H1 (cell line): ENCODE measurements at regions not wholly inside any gene's neighbourhood (a gene's known extent, or its start where the extent isn't known, plus 50 kb on each side); places are given as distances from the start of the nearest gene placed in this dataset.

Source experiments
- CTCF ChIA-PET: fragments of 300-600 bp; sonication (Branson Sonifier 250); formaldehyde crosslinking; loops from one replicate; lab custom pipeline; 2021; ENCODE audit not compliant: partially characterized antibody; lab: Charles Lee
- POLR2A ChIA-PET: fragments of 300-600 bp; sonication (Branson Sonifier 250); formaldehyde crosslinking; loops from one replicate; lab custom pipeline; 2021; ENCODE audit warnings: inconsistent platforms; ENCODE audit not compliant: partially characterized antibody; lab: Charles Lee
- DNase-seq, 2 experiments: peaks; one replicate each; pipeline versions ENCODE4 v3.0.0 to v3.0.0-alpha.2; 2010 to 2022; ENCODE audit warnings: low spot score in 2 of 2, low read depth in 1 of 2, mixed read lengths in 1 of 2
- FAIRE-seq: peaks from 2 replicates; lab custom pipeline; 2011; peaks lifted over from hg19 to GRCh38; lab: Jason Lieb, UNC
- H2AFZ ChIP-seq: 2 replicates; pipeline ENCODE4 v1.8.1; 2012; ENCODE audit warnings: low read length, inconsistent platforms
- H2AK5ac ChIP-seq: 2 replicates; pipeline ENCODE4 v1.6.1; 2013; ENCODE audit warnings: low read depth, low read length
- H2BK120ac ChIP-seq: replicated peaks from 2 replicates; pipeline ENCODE3; 2013; ENCODE audit warnings: low read depth, low read length, inconsistent platforms
- H2BK12ac ChIP-seq: 2 replicates; pipeline ENCODE4 v1.6.1; 2013; ENCODE audit warnings: low read depth, low read length
- H2BK15ac ChIP-seq: 2 replicates; pipeline ENCODE4 v1.6.1; 2013; ENCODE audit warnings: low read length
- H2BK20ac ChIP-seq: 2 replicates; pipeline ENCODE4 v1.6.1; 2013; ENCODE audit warnings: low read length
- H2BK5ac ChIP-seq: 2 replicates; pipeline ENCODE4 v1.6.1; 2013; ENCODE audit warnings: low read depth, low read length
- H3K14ac ChIP-seq: 2 replicates; pipeline ENCODE4 v1.6.1; 2013; ENCODE audit warnings: inconsistent platforms; ENCODE audit not compliant: insufficient read length
- H3K18ac ChIP-seq: 2 replicates; pipeline ENCODE4 v1.6.1; 2013; ENCODE audit warnings: low read length; ENCODE audit errors: extremely low read depth
- H3K23ac ChIP-seq: 2 replicates; pipeline ENCODE4 v1.6.1; 2013; ENCODE audit warnings: inconsistent platforms; ENCODE audit not compliant: insufficient read length
- H3K23me2 ChIP-seq: 2 replicates; pipeline ENCODE4 v1.6.1; 2013; ENCODE audit warnings: low read depth, low read length
- H3K27ac ChIP-seq: 2 replicates; pipeline ENCODE4 v1.6.1; 2011; ENCODE audit warnings: low read depth, low read length, inconsistent platforms
- H3K27me3 ChIP-seq, 4 experiments: replicated peaks in 1 of 4; 1 replicate in 1 of 4; 2 replicates in 3 of 4; pipeline versions ENCODE4 v1.6.1 to v1.8.1; 2011 to 2013; ENCODE audit warnings: low read length in 3 of 4, mild to moderate bottlenecking in 3 of 4, inconsistent platforms in 2 of 4, mixed read lengths in 2 of 4, moderate library complexity in 1 of 4; ENCODE audit not compliant: control insufficient read depth in 3 of 4, insufficient read depth in 3 of 4; ENCODE audit errors: extremely low read depth in 1 of 4
- H3K36me3 ChIP-seq, 4 experiments: 2 replicates each; pipeline versions ENCODE4 v1.6.1 to v1.8.1; 2011 to 2013; ENCODE audit warnings: mild to moderate bottlenecking in 4 of 4, low read length in 3 of 4, moderate library complexity in 2 of 4, control low read depth in 1 of 4, inconsistent platforms in 1 of 4; ENCODE audit not compliant: insufficient read depth in 4 of 4, control insufficient read depth in 2 of 4
- H3K4ac ChIP-seq: replicated peaks from 2 replicates; pipeline ENCODE3; 2013; ENCODE audit warnings: low read length, low read depth, mixed read lengths, inconsistent platforms; ENCODE audit not compliant: insufficient read length
- H3K4me1 ChIP-seq, 4 experiments: replicated peaks in 1 of 4; 1 replicate in 1 of 4; 2 replicates in 3 of 4; pipeline versions ENCODE4 v1.6.1 to v1.8.1; 2011 to 2013; ENCODE audit warnings: low read length in 3 of 4, inconsistent platforms in 2 of 4, mixed read lengths in 1 of 4; ENCODE audit not compliant: insufficient read depth in 4 of 4, control insufficient read depth in 3 of 4
- H3K4me2 ChIP-seq, 2 experiments: 2 replicates each; pipeline versions ENCODE4 v1.6.1 to v1.8.1; 2011 to 2013; ENCODE audit warnings: low read depth in 2 of 2, low read length in 2 of 2, control low read depth in 1 of 2, inconsistent platforms in 1 of 2, mild to moderate bottlenecking in 1 of 2; ENCODE audit not compliant: insufficient read depth in 1 of 2
- H3K4me3 ChIP-seq, 4 experiments: fragments of 200-600, 300-600 bp in 1 of 4; sonication (generic), shearing (Covaris generic), sonication (Bioruptor Twin) in 1 of 4; 2 replicates each; pipeline versions ENCODE4 v1.5.1 to v1.8.1; 2011 to 2016; ENCODE audit warnings: low read length in 4 of 4, low read depth in 3 of 4, control low read depth in 2 of 4, inconsistent platforms in 2 of 4, mild to moderate bottlenecking in 2 of 4, mixed read lengths in 1 of 4, moderate library complexity in 1 of 4; ENCODE audit not compliant: insufficient read depth in 2 of 4; ENCODE audit errors: extremely low read depth in 1 of 4
- H3K56ac ChIP-seq: replicated peaks from 2 replicates; pipeline ENCODE3; 2013; ENCODE audit warnings: low read depth, mild to moderate bottlenecking, mixed read lengths, low read length, inconsistent platforms; ENCODE audit not compliant: insufficient read length
- H3K79me1 ChIP-seq: 2 replicates; pipeline ENCODE4 v1.6.1; 2013; ENCODE audit warnings: low read depth, low read length, control low read depth
- H3K79me2 ChIP-seq, 2 experiments: 2 replicates each; pipeline versions ENCODE4 v1.6.1 to v1.8.1; 2012 to 2013; ENCODE audit warnings: low read length in 2 of 2, mild to moderate bottlenecking in 2 of 2, inconsistent platforms in 1 of 2; ENCODE audit not compliant: insufficient read depth in 2 of 2, control insufficient read depth in 1 of 2
- H3K9ac ChIP-seq, 4 experiments: replicated peaks in 1 of 4; 1 replicate in 1 of 4; 2 replicates in 3 of 4; pipeline versions ENCODE4 v1.6.1 to v1.8.1; 2011 to 2013; ENCODE audit warnings: low read depth in 3 of 4, low read length in 3 of 4, control low read depth in 2 of 4, mild to moderate bottlenecking in 2 of 4, moderate library complexity in 2 of 4, inconsistent platforms in 1 of 4; ENCODE audit errors: extremely low read depth in 1 of 4
- H3K9me3 ChIP-seq, 2 experiments: 2 replicates each; pipeline versions ENCODE4 v1.6.1 to v1.8.1; 2012 to 2013; ENCODE audit warnings: mild to moderate bottlenecking in 2 of 2, moderate library complexity in 2 of 2, control low read depth in 1 of 2, inconsistent platforms in 1 of 2, low read depth in 1 of 2, low read length in 1 of 2, mixed read lengths in 1 of 2; ENCODE audit not compliant: insufficient read depth in 2 of 2
- H4K20me1 ChIP-seq, 2 experiments: replicated peaks in 1 of 2; 2 replicates each; pipeline versions ENCODE3 to v1.8.1; 2011 to 2013; ENCODE audit warnings: inconsistent platforms in 2 of 2, low read length in 2 of 2, mild to moderate bottlenecking in 1 of 2; ENCODE audit not compliant: insufficient read depth in 2 of 2, control insufficient read depth in 1 of 2
- H4K5ac ChIP-seq: 2 replicates; pipeline ENCODE4 v1.6.1; 2013; ENCODE audit warnings: low read length, low read depth, mixed read lengths, inconsistent platforms; ENCODE audit not compliant: insufficient read length
- H4K8ac ChIP-seq: 2 replicates; pipeline ENCODE4 v1.8.0; 2013; ENCODE audit warnings: mild to moderate bottlenecking, moderate library complexity, low read length, inconsistent platforms; ENCODE audit not compliant: insufficient read depth; ENCODE audit errors: extremely low read depth
- H4K91ac ChIP-seq: replicated peaks from 2 replicates; pipeline ENCODE3; 2013; ENCODE audit warnings: low read length, mixed read lengths, inconsistent platforms; ENCODE audit not compliant: insufficient read length
- CHD2 ChIP-seq: IDR thresholded peaks from 2 replicates; pipeline ENCODE4 v1.6.1; 2012; ENCODE audit warnings: low read length, improper control_type of control experiment
- EP300 ChIP-seq, 2 experiments: IDR thresholded peaks; 1 replicate in 1 of 2; 2 replicates in 1 of 2; pipeline ENCODE4 v1.6.1; 2011 to 2012; ENCODE audit warnings: low read depth in 2 of 2, low read length in 2 of 2, mild to moderate bottlenecking in 2 of 2, borderline replicate concordance in 1 of 2, inconsistent platforms in 1 of 2, moderate library complexity in 1 of 2
- POLR2AphosphoS5 ChIP-seq: IDR thresholded peaks from 2 replicates; pipeline ENCODE4 v1.6.1; 2011; ENCODE audit warnings: low read depth, low read length
- RAD21 ChIP-seq, 2 experiments: IDR thresholded peaks in 1 of 2; conservative IDR thresholded peaks in 1 of 2; 2 replicates each; pipeline ENCODE4 v1.6.1; 2011; ENCODE audit warnings: low read depth in 2 of 2, low read length in 2 of 2, improper control_type of control experiment in 1 of 2, inconsistent platforms in 1 of 2, mild to moderate bottlenecking in 1 of 2, moderate library complexity in 1 of 2
- RNF2 ChIP-seq: fragments of 200-900, 300-1000 bp; sonication (generic); IDR thresholded peaks from 2 replicates; pipeline ENCODE4 v1.7.1; 2016; ENCODE audit warnings: borderline replicate concordance, low read depth, mild to moderate bottlenecking, antibody characterized with exemption, low read length; ENCODE audit not compliant: poor library complexity, severe bottlenecking; ENCODE audit errors: missing control alignments
- SAP30 ChIP-seq: fragments of 300-600 bp; sonication (generic); IDR thresholded peaks from 2 replicates; pipeline ENCODE4 v1.7.1; 2012; ENCODE audit warnings: low read length, moderate library complexity, mild to moderate bottlenecking, inconsistent platforms; ENCODE audit not compliant: insufficient read depth, insufficient replicate concordance
- WGBS, 2 experiments: shearing (Covaris generic) in 1 of 2; methylation state at CpG; one replicate each; pipeline versions ENCODE4 v1.1.6 to v1.1.7; 2013 to 2015; ENCODE audit warnings: low lambda C conversion rate in 2 of 2, mixed read lengths in 2 of 2, inconsistent platforms in 1 of 2, low coverage in 1 of 2, missing lambda C conversion rate in 1 of 2; ENCODE audit not compliant: insufficient replicate concordance in 2 of 2, insufficient coverage in 1 of 2, insufficient read length in 1 of 2; ENCODE audit errors: extremely low coverage in 1 of 2, missing lambda C conversion rate in 1 of 2; 5-methylcytosine and 5-hydroxymethylcytosine counted together

DNA sequence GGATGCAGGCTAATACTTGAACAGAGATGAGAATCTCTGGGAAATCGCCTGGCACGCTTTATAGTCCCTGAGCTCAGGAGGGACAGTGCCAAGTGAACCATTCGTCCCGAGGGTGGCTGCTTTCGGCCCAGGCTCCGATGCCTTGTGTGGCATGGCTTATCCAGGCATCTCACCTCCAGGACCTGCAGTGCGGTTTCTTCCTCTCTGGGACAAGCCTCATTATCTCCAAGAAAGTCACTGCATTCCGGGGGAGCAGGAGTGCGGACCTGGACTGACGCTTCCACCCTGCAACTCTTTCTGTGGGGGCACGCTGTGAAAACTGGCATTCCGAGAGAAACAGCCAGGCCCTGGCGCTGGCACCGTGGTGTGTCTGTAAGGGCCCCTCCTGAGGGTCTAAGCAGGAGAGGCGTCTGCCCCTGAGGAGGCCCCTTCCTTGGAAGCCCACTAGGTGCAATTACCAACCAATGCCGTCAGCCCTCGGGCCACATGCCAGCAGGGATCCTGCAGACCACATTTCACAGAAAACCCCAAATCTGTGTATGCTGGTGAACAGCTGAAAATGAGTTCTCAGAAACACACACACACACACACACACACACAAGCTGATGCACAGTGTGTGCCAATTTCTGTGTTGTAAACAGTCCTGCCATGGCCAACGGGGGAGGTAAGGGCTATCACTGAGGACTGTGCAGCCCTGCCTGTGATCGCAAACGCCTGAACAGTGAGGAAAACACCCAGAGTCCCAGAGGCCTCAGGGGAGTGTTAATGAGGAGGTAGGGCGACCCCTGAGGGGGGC, 351.9 kb upstream of the SALL3 start:
- no peak overlapping the region for H2AFZ ChIP-seq
- H3K9me3 ChIP-seq = peaks cover 9 to 12% of the 10 kb centered on the region in 2 experiments; a peak in 2 of 4 replicates
- H3K4me1 ChIP-seq = peaks cover 0 to 6% (median 0%) of the 10 kb centered on the region in 4 experiments; a peak in 2 of 7 replicates
- H2BK5ac ChIP-seq = no peak overlapping the region
- H3K4ac ChIP-seq = no peak overlapping the region
- no peak overlapping the region for H3K56ac ChIP-seq
- no peak overlapping the region for H2BK12ac ChIP-seq
- FAIRE-seq = no peak
- H4K91ac ChIP-seq = no peak overlapping the region
- no peak overlapping the region for H3K18ac ChIP-seq
- ChIA-PET CTCF (no interaction called here), POLR2A (interaction anchor here (0.6 kb wide), 1 partner anchor 252 kb away, joined by 3 read pairs; no protein-coding TSS in a partner anchor)
- no peak overlapping the region; the same call in 1 of the 2 replicates for H4K8ac ChIP-seq
- no peak overlapping the region for H3K23ac ChIP-seq
- no peaks in the 10 kb centered on the region for H3K23me2 ChIP-seq
- no peak overlapping the region for H3K4me2 ChIP-seq
- H3K36me3 ChIP-seq = no peaks in the 10 kb centered on the region
- 94% methylated on average over 19 of the region's 21 CpGs; no CpG with 5 or more reads in 1 of the 2 experiments for WGBS, 2 experiments
- no peak for DNase-seq
- no peaks in the 10 kb centered on the region for H4K20me1 ChIP-seq
- no peaks in the 10 kb centered on the region for H3K79me1 ChIP-seq
- no peak overlapping the region for H4K5ac ChIP-seq
- H2BK120ac ChIP-seq = no peak overlapping the region
- H3K9ac ChIP-seq = no peak overlapping the region
- no peaks in the 10 kb centered on the region for H3K27me3 ChIP-seq
- H3K27ac ChIP-seq = no peak overlapping the region
- no peak overlapping the region for H3K4me3 ChIP-seq
- H3K14ac ChIP-seq = no peak overlapping the region
- no peak overlapping the region for H2BK20ac ChIP-seq
- no peak overlapping the region for H2BK15ac ChIP-seq
- H2AK5ac ChIP-seq = no peak overlapping the region
- H3K79me2 ChIP-seq = no peaks in the 10 kb centered on the region
- no peak for TF ChIP-seq RAD21 (IDR thresholded peaks at IDR 0.05 in 1 of 2, conservative IDR thresholded peaks at IDR 0.05 in 1 of 2; ENCODE audit: low read depth in 2 of 2, low read length in 2 of 2)
- no peak for TF ChIP-seq RNF2
- no peak for TF ChIP-seq SAP30
- no peak for TF ChIP-seq EP300 (IDR thresholded peaks at IDR 0.05; ENCODE audit: borderline replicate concordance in 1 of 2, low read depth in 2 of 2, low read length in 2 of 2)
- no peak for TF ChIP-seq CHD2
- TF ChIP-seq POLR2AphosphoS5 = no peak
